ENCODE measurements at regions not wholly inside any gene's neighbourhood (a gene's known extent, or its start where the extent isn't known, plus 50 kb on each side); places are given as distances from the start of the nearest gene placed in this dataset.
A peak's percentile ranks its signal among the peaks of the same experiment; 100 is the strongest.

- TF ChIP-seq, protein P1, sequence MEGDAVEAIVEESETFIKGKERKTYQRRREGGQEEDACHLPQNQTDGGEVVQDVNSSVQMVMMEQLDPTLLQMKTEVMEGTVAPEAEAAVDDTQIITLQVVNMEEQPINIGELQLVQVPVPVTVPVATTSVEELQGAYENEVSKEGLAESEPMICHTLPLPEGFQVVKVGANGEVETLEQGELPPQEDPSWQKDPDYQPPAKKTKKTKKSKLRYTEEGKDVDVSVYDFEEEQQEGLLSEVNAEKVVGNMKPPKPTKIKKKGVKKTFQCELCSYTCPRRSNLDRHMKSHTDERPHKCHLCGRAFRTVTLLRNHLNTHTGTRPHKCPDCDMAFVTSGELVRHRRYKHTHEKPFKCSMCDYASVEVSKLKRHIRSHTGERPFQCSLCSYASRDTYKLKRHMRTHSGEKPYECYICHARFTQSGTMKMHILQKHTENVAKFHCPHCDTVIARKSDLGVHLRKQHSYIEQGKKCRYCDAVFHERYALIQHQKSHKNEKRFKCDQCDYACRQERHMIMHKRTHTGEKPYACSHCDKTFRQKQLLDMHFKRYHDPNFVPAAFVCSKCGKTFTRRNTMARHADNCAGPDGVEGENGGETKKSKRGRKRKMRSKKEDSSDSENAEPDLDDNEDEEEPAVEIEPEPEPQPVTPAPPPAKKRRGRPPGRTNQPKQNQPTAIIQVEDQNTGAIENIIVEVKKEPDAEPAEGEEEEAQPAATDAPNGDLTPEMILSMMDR (IDR thresholded peaks at IDR 0.05; ENCODE audit: low read depth, low read length, missing control alignments), result no peak
- DNase-seq (ENCODE audit: low read depth), result no peak
- H3K4me3 ChIP-seq (ENCODE audit: low read depth, low read length), result no peak overlapping the region
Observed at GRCh38 chr6:98485593-98485992, 348.8 kb upstream of the POU3F2 start.

GRCh38 chr6:98486057-98486456, 348.3 kb upstream of the POU3F2 start:
- TF ChIP-seq, protein P1 (IDR thresholded peaks at IDR 0.05; ENCODE audit: low read depth, low read length, missing control alignments), result no peak
- no peak overlapping the region for H3K4me3 ChIP-seq (ENCODE audit: low read depth, low read length)
- no peak for DNase-seq (ENCODE audit: low read depth)

GRCh38 chr6:98487612-98488011, 346.8 kb upstream of the POU3F2 start:
- H3K4me3 ChIP-seq (ENCODE audit: low read depth, low read length), result no peak overlapping the region
- TF ChIP-seq, protein P1 (IDR thresholded peaks at IDR 0.05; ENCODE audit: low read depth, low read length, missing control alignments), result no peak
- DNase-seq (ENCODE audit: low read depth), result no peak

GRCh38 chr6:98498144-98498775, 336.1 kb upstream of the POU3F2 start:
- DNase-seq (ENCODE audit: low read depth), result no peak
- TF ChIP-seq, protein P1 (IDR thresholded peaks at IDR 0.05; ENCODE audit: low read depth, low read length, missing control alignments), result no peak
- no peak overlapping the region for H3K4me3 ChIP-seq (ENCODE audit: low read depth, low read length)

DNA sequence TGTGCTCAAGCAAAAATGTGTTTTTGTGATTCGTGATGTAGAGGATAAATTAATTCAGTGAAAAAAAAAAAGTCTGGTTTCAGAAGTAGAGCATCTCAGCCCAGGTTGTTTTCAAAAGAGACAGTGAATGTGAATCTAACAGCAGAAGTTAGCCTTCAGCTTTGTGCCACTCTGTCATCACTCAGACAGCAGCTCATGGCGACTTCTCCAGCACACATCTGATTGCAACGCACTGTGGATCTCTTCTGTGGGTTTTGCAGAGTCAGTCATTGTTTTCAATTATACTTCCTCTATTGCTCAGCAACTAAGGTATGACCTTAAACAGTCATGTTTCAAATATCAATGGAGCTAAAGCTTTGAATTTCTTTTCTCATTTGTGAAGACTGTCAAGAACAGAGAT, 335.5 kb upstream of the POU3F2 start:
- TF ChIP-seq, protein P1 (IDR thresholded peaks at IDR 0.05; ENCODE audit: low read depth, low read length, missing control alignments), result no peak
- no peak for DNase-seq (ENCODE audit: low read depth)

DNA sequence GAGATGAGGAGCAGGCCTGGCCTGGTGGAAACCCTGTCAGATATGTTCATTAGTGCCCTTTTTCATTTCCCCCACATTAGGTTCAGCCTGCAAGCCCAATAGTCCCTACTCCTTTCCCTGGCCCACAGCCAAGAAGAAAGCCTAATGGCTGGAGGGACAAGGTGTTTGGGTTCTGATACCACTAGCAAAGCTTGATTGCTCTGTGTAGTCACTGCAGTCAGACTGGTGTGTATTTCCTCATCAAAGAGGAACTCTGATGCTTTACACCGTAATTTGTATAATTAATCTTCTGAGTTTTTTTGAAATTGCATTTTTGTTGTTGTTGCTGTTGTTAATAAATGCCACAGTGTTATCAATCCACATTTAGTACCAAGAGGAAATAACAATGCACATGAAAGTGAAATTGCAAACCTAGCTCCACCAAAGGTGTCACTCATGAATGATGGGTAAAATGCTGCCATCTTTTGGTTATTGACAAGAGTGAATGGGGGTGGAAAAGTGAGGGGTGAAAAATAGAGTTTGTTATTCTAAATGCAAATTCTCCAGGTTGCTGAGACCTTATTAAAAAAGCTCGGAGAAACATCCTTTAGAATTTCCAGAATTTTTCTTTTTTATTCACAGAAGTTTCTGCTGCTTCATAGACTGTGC, 320.2 kb upstream of the POU3F2 start:
- TF ChIP-seq, protein P1 (IDR thresholded peaks at IDR 0.05; ENCODE audit: low read depth, low read length, missing control alignments), result peak; percentile 10
- DNase-seq (ENCODE audit: low read depth), result no peak
- no peak overlapping the region for H3K4me3 ChIP-seq (ENCODE audit: low read depth, low read length)

More for the DNA sequence above, 335.5 kb upstream of the POU3F2 start:
- no peak overlapping the region for H3K4me3 ChIP-seq (ENCODE audit: low read depth, low read length)

- TF ChIP-seq, protein P1 (IDR thresholded peaks at IDR 0.05; ENCODE audit: low read depth, low read length, missing control alignments), result no peak
- no peak for DNase-seq (ENCODE audit: low read depth)
- no peak overlapping the region for H3K4me3 ChIP-seq (ENCODE audit: low read depth, low read length)
Observed at GRCh38 chr6:98514796-98515195, 319.6 kb upstream of the POU3F2 start.
